HG03342 (cell line): ENCODE measurements at regions not wholly inside any gene's neighbourhood (a gene's known extent, or its start where the extent isn't known, plus 50 kb on each side); places are given as distances from the start of the nearest gene placed in this dataset.

Source experiments
- ATAC-seq: cut with Tn5 transposase; IDR thresholded peaks from one replicate; pipeline ENCODE4 v1.9.1; 2021; ENCODE audit warnings: mild to moderate bottlenecking, moderate library complexity; ENCODE audit not compliant: unreplicated experiment

DNA sequence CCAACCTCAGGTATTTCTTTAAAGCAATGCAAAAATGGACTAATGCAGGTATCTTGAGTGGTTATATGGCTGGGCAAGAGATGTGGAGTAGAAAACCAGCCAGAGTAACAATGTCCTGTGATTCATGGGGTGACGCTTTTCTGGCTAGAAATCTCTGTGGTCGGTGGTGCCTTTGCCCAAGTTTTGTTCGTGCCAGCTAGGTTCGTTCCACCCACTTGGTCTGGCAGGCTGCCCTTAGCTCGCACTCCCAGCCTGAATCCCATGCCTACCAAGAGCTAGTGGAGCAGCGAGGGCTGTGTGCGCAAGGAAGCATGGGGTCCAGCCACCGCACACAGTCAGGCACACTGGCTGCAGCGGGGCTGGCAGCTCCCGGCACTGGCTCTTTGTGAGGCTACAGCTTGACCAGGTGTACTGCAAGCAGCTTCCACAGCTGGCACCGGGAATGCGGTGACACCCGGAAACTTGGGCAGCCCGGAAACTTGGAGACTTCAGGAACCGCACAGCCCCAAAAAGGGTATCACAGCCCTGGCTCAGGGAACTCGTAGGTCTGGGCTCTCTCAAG lies 349.6 kb upstream of the PCDH20 start:
- no peak for ATAC-seq

DNA sequence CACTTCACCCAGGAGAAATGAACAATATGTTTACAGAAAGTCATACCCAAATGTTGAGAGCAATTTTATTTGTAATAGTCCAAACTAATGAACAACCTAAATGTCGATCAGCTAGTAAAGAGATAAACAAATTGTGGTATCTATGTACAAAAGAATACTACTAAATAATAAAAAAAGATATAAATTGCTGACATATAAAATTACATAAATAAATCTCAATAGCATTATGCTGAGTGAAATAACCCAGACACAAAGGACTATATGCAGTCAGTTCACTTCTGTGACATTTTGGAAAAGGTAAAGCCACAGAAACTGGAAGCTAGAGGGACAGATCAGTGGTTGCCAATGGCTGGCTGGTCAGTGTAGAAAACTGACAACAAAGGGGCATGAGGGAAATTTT lies 346.0 kb upstream of the PCDH20 start:
- ATAC-seq: no peak

DNA sequence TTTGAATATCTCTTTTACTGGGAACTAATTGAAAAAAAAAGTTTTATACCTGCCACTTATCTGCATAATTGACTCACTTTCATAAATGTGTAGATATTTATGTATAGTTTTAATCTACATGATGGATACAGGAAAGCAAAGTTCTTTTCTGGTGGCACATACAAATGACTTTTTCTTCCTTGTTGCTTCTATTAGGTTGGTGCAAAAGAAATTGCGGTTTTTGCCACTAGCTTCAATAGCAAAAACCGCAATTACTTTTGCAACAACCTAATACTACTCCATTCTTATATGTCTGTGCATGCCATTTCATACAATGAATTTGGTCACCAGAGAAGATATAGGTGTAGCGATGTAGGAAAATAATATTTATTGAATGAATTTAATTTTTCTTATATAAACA lies 344.5 kb upstream of the PCDH20 start:
- ATAC-seq: no peak

DNA sequence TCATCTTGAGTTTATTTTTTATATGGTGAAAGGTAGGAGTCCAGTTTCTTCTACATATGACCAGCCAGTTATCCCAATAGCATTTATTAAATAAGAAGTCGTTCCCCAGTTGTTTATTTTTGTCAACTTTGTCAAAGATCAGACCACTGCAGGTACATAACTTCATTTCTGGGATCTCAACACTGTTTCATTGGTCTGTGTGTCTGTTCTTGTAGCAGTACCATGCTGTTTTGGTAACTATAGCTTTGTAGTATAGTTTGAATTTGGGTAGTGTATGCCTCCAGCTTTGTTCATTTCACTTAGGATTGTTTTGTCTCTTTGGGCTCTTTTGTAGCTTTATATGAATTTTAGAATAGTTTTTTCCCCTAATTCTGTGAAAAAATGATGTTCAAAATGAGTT lies 340.4 kb upstream of the PCDH20 start:
- no peak for ATAC-seq

DNA sequence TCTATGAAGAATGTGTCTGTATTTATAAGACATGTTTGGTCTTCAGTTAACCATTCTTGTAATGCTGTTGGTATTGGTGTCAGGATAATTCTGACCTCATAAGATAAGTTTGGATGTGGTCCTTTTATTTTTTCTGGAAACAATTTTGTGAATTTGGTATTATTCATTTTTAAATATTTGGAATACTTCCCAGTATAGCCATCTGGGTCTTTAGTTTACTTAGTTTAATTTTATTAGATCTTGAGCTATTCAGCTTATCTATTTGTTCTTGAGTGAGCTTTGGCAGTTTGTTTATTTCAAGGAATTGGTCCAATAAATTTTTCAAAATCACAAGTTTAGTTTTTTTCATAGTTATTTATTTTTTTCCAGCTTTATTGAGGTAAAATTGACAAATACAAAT lies 335.4 kb upstream of the PCDH20 start:
- ATAC-seq: no peak

DNA sequence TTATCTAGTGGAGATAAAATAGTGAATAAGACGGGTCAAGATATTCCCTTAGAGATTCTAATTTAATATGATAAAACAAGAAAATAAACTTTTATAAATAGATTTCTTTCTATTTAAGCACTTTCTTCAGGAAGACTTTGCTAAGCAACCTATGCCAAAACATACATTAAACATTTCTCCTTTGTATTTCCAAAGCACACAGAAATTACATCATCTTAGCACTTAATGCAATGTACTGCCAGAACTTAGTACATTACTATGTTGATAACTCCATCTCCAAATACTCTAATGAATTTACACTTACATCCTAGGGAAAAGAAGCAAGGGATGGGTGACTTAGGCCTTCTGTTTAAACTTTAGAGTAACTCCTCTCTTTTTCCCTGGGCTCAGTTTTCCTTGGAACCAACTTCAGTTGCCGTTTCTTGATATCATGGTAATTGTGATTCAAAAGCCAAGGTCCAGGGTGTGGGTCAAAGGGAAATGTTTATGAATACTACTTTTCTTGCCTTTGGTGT lies 322.6 kb upstream of the PCDH20 start:
- no peak for ATAC-seq

DNA sequence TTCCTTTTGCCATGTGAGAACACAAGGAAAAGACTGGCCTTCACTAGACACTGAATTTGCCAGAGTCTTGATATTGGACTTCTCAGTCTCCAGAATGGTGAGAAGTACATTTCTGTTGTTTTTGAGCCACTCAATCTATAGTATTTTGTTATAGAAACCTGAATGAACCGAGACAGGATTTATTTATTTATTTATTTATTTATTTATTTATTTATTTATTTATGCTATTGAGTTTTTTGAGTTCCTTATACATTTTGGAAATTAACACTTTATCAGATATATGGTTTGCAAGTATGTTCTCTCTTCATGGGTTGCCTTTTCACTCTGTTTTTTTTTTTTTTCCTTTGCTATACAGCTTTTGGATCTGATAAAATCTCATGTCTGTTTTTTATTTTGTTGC lies 319.0 kb upstream of the PCDH20 start:
- no peak for ATAC-seq

DNA sequence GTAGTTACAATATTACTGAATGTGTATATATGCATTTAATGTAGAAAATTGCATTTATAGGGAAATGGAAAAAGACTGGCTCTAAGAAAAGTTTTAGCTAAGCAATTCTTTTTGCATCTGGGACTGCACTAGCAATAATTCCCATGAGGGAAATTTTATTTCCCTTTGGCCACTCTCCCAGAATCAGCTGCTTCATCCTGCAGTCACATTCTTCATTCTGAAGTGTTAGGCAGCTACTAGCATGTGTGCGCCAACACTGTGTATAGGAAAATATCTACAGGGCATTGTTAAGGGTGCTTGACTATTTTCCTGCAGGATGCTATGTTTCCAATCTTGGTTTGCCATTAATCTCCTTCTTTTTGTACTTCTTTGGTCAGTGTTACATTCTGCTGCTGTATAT lies 312.8 kb upstream of the PCDH20 start:
- no peak for ATAC-seq

DNA sequence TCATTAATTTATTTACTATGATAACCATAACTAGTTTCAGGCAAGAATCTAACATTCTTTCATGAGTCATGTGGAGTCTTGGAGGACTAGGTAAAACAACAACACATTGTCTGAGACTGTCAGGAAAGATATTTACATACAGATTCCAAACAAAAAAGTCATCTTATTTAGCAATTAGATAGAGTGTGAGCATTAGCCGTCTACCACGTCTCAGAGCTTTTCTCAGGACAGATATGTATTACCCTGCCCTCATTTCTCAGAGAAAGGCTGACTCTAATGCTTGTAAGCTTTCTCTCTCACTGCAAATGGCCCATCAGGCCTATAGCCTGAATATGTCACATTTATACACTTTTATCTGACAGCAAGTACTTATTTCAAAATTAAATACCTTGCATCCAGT lies 312.1 kb upstream of the PCDH20 start:
- no peak for ATAC-seq

DNA sequence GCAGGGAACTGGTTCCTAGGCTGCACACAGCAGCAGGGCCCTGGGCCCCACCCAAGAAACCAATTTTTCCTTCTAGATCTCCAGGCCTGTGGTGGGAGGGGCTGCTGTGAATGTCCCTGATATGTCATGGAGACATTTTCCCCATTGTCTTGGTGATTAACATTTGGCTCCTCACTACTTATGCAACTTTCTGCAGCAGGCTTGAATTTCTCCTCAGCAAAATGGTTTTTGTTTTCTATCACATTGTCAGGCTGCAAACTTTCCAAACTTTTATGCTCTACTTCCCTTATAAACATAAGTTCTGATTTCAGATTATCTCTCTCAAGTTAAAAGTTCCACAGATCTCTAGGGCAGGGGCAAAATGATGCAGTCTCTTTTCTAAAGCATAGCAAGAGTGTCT lies 310.2 kb upstream of the PCDH20 start:
- ATAC-seq: no peak

DNA sequence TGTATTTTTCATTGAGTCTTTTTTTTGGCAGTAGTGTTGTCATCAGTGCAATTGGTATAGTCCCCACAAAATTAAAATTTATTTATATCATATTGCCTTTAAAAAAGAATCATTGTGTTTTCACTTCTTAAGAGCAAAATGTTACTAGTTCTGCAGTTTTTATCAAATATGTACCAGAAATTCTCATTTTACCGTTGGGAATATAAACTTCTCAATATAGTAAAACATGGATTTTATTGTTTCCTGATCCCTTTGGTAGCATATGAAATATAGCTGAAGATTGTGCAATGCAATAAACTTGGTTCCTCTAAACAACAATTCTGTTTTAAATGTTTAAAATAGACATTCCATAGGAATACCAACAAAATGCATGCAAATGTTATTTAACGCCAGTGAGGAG lies 306.5 kb upstream of the PCDH20 start:
- no peak for ATAC-seq

DNA sequence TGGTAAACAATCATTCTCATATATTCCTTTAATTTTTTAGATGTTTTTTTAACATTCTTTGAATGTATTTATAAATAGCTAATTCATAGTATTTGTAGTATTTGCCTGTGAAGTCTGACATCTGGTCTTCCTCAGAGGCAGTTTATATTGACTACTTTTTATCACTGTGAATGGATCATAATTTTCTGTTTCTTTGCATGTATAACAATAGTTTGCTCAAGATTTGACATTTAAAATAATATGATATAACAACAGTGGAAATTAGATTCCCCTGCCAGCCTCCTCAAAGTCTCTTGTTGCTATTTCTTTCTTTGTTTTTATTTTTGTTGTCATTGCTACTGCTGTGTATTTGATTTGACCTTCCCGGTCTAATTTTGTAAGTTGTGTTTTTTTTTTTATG lies 297.0 kb upstream of the PCDH20 start:
- no peak for ATAC-seq

DNA sequence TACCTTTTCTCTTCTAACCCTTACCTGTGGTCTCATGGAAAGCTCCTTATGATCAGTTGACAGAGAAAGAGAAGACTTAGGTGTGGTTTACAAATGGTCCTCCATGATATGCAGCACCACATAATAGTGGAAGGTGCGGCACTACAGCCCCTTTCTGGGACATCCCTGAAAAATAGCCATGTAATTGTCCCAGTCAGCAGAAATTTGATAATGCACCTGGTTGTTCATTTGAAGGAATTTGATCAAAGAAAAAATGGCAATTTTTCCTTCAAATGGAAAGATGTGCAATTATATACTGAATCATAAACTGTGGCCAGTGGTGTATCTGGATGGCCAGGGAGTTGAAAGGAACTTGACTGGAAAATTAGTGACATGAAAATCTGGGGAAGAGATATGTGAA lies 293.6 kb upstream of the PCDH20 start:
- no peak for ATAC-seq

DNA sequence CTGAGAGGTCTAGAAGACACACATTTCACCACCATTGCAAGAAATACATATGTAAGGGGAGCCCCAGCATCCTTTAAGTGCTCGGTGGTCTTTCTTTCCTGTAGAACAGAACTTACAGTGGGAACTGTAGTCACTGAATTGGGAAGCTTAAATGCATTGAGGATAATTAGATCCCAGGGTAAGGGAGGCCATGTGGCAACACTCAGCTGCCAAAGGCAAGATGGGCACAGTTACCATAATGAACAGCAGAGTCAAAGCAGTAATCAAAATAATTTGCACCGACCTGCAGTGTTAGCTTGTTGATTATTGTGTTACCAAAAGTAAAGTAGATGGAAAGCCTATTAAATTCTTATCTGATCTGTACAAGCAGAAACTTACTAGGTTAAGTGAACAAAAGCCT lies 291.2 kb upstream of the PCDH20 start:
- no peak for ATAC-seq

DNA sequence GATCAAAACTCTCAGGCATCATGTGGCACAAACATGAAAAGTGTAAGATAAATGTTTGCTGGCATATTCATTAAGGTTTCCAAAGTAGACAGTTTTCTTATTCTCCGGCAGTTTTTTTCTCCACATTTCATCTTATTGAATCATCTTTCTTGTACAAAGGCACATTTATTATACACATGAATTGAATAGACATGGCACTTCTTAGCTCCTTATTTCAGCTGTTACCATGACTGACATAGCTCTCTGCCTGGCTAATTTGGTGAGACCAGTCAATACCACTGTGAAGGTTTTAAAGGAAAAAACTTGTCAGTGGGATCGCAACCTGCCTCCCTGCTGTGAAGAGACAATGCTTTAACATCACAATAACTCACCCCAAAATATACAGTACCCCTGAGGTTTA lies 285.0 kb upstream of the PCDH20 start:
- ATAC-seq: no peak

DNA sequence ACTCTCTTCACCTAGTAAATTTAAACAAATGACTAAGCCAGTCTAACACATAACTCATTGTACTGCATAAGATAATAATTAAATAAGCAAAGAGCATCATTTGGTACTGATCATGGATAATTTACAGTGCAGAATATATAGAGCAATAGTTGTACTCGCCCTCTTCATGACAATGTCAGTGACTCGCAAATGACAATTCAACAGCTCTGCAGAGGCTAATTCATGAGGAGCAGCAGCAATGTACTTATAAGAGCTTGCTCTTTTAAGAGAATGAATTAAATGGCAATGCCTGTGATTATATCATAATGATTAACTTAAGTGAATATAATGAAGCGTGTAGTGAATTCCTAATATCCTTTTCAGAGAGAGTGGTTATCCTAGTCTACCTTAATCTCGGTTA lies 284.5 kb upstream of the PCDH20 start:
- no peak for ATAC-seq

DNA sequence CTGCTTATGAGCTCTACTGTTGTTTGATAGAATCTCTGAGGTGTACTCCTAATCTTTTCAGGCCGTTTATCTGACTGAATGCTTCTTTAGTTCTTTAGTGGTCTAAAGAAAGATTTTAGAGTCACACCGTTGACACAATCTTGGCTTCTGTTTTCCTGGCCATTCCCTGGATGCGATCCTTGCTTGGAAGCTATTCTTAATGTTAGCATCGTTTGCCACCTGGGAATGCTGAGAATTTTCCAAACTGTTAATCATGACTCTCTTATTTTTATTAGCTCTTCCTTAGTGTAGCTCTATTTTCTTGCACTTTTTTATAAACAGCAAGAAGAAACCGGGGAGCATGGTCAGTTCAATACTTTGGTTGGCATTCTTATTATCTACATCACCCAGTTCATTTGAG lies 281.0 kb upstream of the PCDH20 start:
- ATAC-seq: no peak

DNA sequence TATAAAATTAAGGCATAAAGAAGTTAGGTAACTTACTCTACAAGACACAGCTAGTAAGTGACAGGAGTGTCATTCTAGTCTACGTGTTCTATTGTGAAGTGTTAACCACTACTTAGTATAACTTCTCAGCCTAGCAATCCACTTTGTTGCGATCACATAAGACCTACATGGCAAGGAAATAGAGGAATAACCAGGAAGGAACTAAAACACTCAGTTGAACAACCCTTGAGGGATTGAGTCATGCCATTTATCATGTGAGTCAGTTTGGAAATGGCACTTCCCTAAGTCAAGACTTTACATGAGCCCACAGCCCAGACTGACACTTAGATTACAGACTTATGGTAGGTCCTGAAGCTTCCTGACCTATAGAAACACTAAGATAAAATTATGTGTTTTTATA lies 279.5 kb upstream of the PCDH20 start:
- no peak for ATAC-seq

DNA sequence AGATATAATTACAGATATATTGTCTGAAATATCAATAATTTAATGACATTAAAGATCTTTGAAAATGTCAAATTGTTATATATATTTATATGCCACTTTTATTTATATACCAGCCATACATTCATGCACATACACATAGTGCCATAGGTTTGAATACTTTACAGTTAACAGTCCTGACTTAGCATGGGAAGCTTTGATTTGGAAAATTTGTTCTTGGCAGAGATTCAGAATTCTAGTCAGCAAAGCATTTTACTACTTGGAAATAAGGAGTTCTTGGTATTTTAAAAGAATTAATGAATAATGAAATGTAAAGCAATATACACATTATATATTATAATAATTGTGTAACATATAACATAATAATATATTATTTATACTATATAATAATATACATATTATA lies 277.0 kb upstream of the PCDH20 start:
- no peak for ATAC-seq

DNA sequence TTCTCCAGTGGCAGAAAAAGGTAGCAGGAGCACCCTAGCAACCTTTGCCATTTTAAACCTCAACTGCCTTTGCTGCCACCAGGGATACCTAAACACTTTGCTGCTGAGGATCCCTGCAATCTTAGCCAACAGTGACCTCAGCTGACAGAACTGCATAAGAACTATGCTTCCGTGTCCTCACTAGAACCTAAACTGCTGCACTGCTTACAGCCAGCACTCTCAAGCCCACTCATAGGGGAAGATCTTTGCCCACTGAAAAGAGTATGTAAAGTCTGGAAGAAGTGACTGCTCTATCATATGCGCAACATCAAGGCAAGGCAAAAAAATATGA lies 270.0 kb upstream of the PCDH20 start:
- ATAC-seq: no peak

DNA sequence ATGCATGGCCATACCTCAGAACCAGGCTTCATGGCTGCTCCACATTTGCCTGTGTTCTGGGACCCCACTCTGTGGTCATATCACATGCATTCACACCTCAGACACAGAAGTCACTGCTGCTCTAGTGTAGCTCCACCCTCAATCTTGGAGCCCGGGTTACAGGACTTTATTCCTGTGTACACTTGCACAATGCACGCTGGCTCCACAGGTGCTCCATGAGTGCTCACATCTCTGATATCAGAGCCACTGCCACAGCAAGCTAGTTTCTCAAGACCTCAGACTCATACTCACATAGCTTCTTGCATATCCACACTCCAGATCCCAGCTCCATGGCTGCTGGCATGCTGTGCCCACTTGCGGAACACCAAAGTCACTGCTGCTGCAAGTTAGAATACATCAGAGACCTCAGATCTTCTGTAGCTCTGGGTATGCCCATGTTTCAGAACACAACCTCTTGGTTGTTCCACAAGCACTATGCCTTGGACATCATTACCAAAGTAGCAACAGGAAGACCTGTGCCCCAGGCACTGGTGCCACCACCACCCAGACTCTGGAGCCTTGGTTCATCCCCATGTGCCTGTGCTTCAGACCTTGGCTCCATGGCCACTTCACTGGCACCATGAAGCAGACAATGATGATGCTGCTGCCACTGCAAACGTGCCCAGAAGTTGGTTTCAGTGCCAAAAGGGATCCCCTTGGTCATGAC lies 269.5 kb upstream of the PCDH20 start:
- ATAC-seq: no peak

DNA sequence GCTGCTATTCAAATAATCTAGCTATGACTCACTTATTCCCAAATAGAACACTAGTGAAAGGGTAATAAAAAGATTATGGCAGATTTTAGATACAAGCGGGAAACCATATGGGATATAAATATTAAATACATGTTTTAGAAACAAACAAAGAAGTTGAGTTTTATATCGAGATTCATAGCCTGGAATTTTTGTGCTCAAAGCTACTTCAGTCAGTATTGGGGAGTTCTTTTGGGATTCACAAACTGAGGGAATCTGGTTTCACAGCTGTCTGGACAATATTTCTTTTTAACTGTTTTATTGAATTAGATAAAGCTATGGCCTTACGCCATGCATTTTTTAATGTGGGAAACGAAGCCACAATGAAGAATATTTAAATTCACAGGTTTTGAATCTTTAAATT lies 257.1 kb upstream of the PCDH20 start:
- no peak for ATAC-seq
